WTC11 (cell line): ENCODE measurements at regions not wholly inside any gene's neighbourhood (a gene's known extent, or its start where the extent isn't known, plus 50 kb on each side); places are given as distances from the start of the nearest gene placed in this dataset.

Experiments used
- ATAC-seq: fragments of 200-7000 bp; cut with Tn5 transposase; 2 replicates; pipeline ENCODE4 v1.10.0; 2021; ENCODE audit warnings: mild to moderate bottlenecking, moderate library complexity
- CTCF ChIA-PET: fragments of 300-600 bp; sonication (Branson Sonifier 250); formaldehyde crosslinking; loops from one replicate; lab custom pipeline; 2021; ENCODE audit warnings: antibody characterized with exemption; lab: Charles Lee
- POLR2A ChIA-PET: fragments of 350-600 bp; sonication (Branson Sonifier 250); formaldehyde crosslinking; loops from one replicate; lab custom pipeline; 2021; ENCODE audit warnings: antibody characterized with exemption; lab: Charles Lee
- DNase-seq: peaks from one replicate; pipeline ENCODE4 v3.0.0; 2021; ENCODE audit warnings: low spot score
- H3K27ac Mint-ChIP-seq: 2 replicates; pipeline ENCODE4 v1.8.0; 2021; ENCODE audit warnings: mixed read lengths
- H3K27me3 Mint-ChIP-seq: 2 replicates; pipeline ENCODE4 v1.8.0; 2021; ENCODE audit warnings: low read depth, mild to moderate bottlenecking, moderate library complexity, mixed read lengths
- H3K36me3 Mint-ChIP-seq: 2 replicates; pipeline ENCODE4 v1.8.0; 2021; ENCODE audit warnings: mixed read lengths
- H3K4me1 Mint-ChIP-seq: 2 replicates; pipeline ENCODE4 v1.8.0; 2022; ENCODE audit warnings: mixed read lengths
- H3K4me3 Mint-ChIP-seq: 2 replicates; pipeline ENCODE4 v1.8.0; 2021; ENCODE audit warnings: mild to moderate bottlenecking, moderate library complexity, mixed read lengths
- H3K9me3 Mint-ChIP-seq: 2 replicates; pipeline ENCODE4 v1.8.0; 2021; ENCODE audit warnings: mixed read lengths
- ARID4B ChIP-seq: sonication (generic); formaldehyde crosslinking; IDR thresholded peaks from 2 replicates; pipeline ENCODE4 v1.8.0; 2023; ENCODE audit warnings: missing genetic modification reagents, mild to moderate bottlenecking, borderline replicate concordance
- FOXK1 ChIP-seq: sonication (generic); formaldehyde crosslinking; IDR thresholded peaks from 2 replicates; pipeline ENCODE4 v1.8.0; 2022; ENCODE audit warnings: mild to moderate bottlenecking, moderate library complexity, missing genetic modification reagents
- FOXP1 ChIP-seq: sonication (generic); formaldehyde crosslinking; IDR thresholded peaks from 2 replicates; pipeline ENCODE4 v1.8.0; 2022; ENCODE audit warnings: missing genetic modification reagents, mild to moderate bottlenecking, moderate library complexity, borderline replicate concordance
- FOXP4 ChIP-seq: sonication (generic); formaldehyde crosslinking; IDR thresholded peaks from 2 replicates; pipeline ENCODE4 v1.8.0; 2022; ENCODE audit warnings: mild to moderate bottlenecking, missing genetic modification reagents
- GABPB1 ChIP-seq: sonication (generic); formaldehyde crosslinking; IDR thresholded peaks from 2 replicates; pipeline ENCODE4 v1.8.1; 2023; ENCODE audit warnings: mild to moderate bottlenecking, missing genetic modification reagents
- HMGA2 ChIP-seq: fragments of 250-450 bp; sonication (Bioruptor Pico); IDR thresholded peaks from 2 replicates; pipeline ENCODE4 v1.4.0; 2021; ENCODE audit warnings: mild to moderate bottlenecking, moderate library complexity
- NFATC4 ChIP-seq: fragments of 250-450 bp; sonication (Bioruptor Pico); IDR thresholded peaks from 2 replicates; pipeline ENCODE4 v1.9.0; 2021; ENCODE audit warnings: mild to moderate bottlenecking
- NR1H2 ChIP-seq: sonication (generic); formaldehyde crosslinking; IDR thresholded peaks from 2 replicates; pipeline ENCODE4 v1.9.0; 2021; ENCODE audit warnings: mild to moderate bottlenecking, moderate library complexity, missing genetic modification reagents
- OVOL2 ChIP-seq: fragments of 250-450 bp; sonication (Bioruptor Pico); IDR thresholded peaks from 2 replicates; pipeline ENCODE4 v1.9.0; 2021; ENCODE audit warnings: mild to moderate bottlenecking, borderline replicate concordance
- PRRX2 ChIP-seq: fragments of 250-450 bp; sonication (Bioruptor Pico); IDR thresholded peaks from 2 replicates; pipeline ENCODE4 v1.8.0; 2021; ENCODE audit warnings: mild to moderate bottlenecking
- SMAD3 ChIP-seq: sonication (generic); formaldehyde crosslinking; IDR thresholded peaks from 2 replicates; pipeline ENCODE4 v1.8.0; 2022; ENCODE audit warnings: missing genetic modification reagents, mild to moderate bottlenecking, borderline replicate concordance
- SP1 ChIP-seq: sonication (generic); formaldehyde crosslinking; conservative IDR thresholded peaks from 2 replicates; pipeline ENCODE4 v1.8.1; 2022; ENCODE audit warnings: missing genetic modification reagents
- TCF7 ChIP-seq: sonication (generic); formaldehyde crosslinking; IDR thresholded peaks from 2 replicates; pipeline ENCODE4 v1.8.0; 2022; ENCODE audit warnings: mild to moderate bottlenecking, low read depth, missing genetic modification reagents, moderate library complexity
- ZNF121 ChIP-seq: sonication (generic); formaldehyde crosslinking; IDR thresholded peaks from 2 replicates; pipeline ENCODE4 v1.8.0; 2023; ENCODE audit warnings: missing genetic modification reagents
- TF ChIP-seq, protein P1 (sequence below): sonication (generic); formaldehyde crosslinking; IDR thresholded peaks from 2 replicates; pipeline ENCODE4 v1.8.1; 2023; ENCODE audit warnings: mild to moderate bottlenecking, missing genetic modification reagents
- TF ChIP-seq, protein P2 (sequence below): sonication (generic); formaldehyde crosslinking; conservative IDR thresholded peaks from 2 replicates; pipeline ENCODE4 v1.8.1; 2023; ENCODE audit warnings: mild to moderate bottlenecking, low read depth, missing genetic modification reagents, moderate library complexity
- TF ChIP-seq, protein P3 (sequence below): fragments of 250-450 bp; sonication (Bioruptor Pico); IDR thresholded peaks from 2 replicates; pipeline ENCODE4 v1.9.0; 2021; ENCODE audit warnings: moderate library complexity, mild to moderate bottlenecking, inconsistent platforms, borderline replicate concordance
- TF ChIP-seq, protein P4 (sequence below): sonication (generic); formaldehyde crosslinking; IDR thresholded peaks from 2 replicates; pipeline ENCODE4 v1.8.1; 2022; ENCODE audit warnings: low read depth, mild to moderate bottlenecking, moderate library complexity, missing genetic modification reagents, borderline replicate concordance

DNA sequence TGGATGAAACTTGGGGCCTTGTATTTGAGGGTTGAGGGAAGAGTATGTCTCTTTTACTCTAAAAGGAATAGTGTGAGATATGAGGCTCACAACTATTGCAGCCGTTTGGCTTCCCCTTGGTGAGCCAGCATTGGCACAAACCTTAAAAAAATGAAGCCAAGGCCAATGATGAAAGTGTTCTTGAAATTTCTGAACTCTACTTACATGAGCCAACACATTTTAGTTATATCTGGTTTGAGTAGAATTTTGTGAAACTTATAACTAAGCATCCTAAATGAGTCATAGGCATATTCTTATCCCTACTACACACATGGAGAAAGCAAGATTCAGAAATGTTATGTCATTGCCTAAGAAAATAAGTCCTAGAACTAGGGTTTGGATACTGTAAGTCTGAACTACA, 55.3 kb upstream of the ACSS3 start:
- no peak overlapping the region for H3K27ac Mint-ChIP-seq
- CTCF ChIA-PET = no interaction called here

More for the DNA sequence above, 55.3 kb upstream of the ACSS3 start:
- Mint-ChIP-seq H3K36me3 (no peaks in the 10 kb centered on the region), H3K27me3 (no peaks in the 10 kb centered on the region), H3K4me1 (no peaks in the 10 kb centered on the region), H3K4me3 (no peak overlapping the region), H3K9me3 (no peaks in the 10 kb centered on the region)
- POLR2A ChIA-PET = no interaction called here
- TF ChIP-seq FOXK1 (CRISPR knock-in tag) (no peak), HMGA2 (no peak), PRRX2 (CRISPR knock-in tag) (no peak), SP1 (CRISPR knock-in tag) (no peak), GABPB1 (no peak), FOXP1 (no peak), ARID4B (no peak), ZNF121 (CRISPR knock-in tag) (no peak), OVOL2 (CRISPR knock-in tag) (no peak), NR1H2 (no peak), TCF7 (CRISPR knock-in tag) (no peak), SMAD3 (CRISPR knock-in tag) (no peak), NFATC4 (CRISPR knock-in tag) (no peak), FOXP4 (CRISPR knock-in tag) (no peak)
- TF ChIP-seq, protein P1, sequence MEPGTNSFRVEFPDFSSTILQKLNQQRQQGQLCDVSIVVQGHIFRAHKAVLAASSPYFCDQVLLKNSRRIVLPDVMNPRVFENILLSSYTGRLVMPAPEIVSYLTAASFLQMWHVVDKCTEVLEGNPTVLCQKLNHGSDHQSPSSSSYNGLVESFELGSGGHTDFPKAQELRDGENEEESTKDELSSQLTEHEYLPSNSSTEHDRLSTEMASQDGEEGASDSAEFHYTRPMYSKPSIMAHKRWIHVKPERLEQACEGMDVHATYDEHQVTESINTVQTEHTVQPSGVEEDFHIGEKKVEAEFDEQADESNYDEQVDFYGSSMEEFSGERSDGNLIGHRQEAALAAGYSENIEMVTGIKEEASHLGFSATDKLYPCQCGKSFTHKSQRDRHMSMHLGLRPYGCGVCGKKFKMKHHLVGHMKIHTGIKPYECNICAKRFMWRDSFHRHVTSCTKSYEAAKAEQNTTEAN = no peak
- TF ChIP-seq, protein P2, sequence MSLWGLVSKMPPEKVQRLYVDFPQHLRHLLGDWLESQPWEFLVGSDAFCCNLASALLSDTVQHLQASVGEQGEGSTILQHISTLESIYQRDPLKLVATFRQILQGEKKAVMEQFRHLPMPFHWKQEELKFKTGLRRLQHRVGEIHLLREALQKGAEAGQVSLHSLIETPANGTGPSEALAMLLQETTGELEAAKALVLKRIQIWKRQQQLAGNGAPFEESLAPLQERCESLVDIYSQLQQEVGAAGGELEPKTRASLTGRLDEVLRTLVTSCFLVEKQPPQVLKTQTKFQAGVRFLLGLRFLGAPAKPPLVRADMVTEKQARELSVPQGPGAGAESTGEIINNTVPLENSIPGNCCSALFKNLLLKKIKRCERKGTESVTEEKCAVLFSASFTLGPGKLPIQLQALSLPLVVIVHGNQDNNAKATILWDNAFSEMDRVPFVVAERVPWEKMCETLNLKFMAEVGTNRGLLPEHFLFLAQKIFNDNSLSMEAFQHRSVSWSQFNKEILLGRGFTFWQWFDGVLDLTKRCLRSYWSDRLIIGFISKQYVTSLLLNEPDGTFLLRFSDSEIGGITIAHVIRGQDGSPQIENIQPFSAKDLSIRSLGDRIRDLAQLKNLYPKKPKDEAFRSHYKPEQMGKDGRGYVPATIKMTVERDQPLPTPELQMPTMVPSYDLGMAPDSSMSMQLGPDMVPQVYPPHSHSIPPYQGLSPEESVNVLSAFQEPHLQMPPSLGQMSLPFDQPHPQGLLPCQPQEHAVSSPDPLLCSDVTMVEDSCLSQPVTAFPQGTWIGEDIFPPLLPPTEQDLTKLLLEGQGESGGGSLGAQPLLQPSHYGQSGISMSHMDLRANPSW (CRISPR knock-in tag) = no peak
- TF ChIP-seq, protein P3, sequence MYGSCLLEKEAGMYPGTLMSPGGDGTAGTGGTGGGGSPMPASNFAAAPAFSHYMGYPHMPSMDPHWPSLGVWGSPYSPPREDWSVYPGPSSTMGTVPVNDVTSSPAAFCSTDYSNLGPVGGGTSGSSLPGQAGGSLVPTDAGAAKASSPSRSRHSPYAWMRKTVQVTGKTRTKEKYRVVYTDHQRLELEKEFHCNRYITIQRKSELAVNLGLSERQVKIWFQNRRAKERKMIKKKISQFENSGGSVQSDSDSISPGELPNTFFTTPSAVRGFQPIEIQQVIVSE = no peak
- TF ChIP-seq, protein P4, sequence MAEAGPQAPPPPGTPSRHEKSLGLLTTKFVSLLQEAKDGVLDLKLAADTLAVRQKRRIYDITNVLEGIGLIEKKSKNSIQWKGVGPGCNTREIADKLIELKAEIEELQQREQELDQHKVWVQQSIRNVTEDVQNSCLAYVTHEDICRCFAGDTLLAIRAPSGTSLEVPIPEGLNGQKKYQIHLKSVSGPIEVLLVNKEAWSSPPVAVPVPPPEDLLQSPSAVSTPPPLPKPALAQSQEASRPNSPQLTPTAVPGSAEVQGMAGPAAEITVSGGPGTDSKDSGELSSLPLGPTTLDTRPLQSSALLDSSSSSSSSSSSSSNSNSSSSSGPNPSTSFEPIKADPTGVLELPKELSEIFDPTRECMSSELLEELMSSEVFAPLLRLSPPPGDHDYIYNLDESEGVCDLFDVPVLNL = no peak
- DNase-seq = no peak
- no peak for ATAC-seq
